ENCODE measurements at regions not wholly inside any gene's neighbourhood (a gene's known extent, or its start where the extent isn't known, plus 50 kb on each side); places are given as distances from the start of the nearest gene placed in this dataset.

GRCh38 chr1:195434566-195435203, 1173.6 kb downstream of the KCNT2 start:
- H3K9me3 ChIP-seq (ENCODE audit: control insufficient read depth in 4 of 4, insufficient read depth in 3 of 4, low read length in 3 of 4) = no peaks in the 10 kb centered on the region
- 85 to 86% methylated on average over 4 of the region's 4 CpGs for WGBS, 2 donors
- ATAC-seq (ENCODE audit: insufficient read depth, low FRiP score) (no peak), DNase-seq (no peak)
- TF ChIP-seq CTCF (IDR thresholded peaks at IDR 0.05; ENCODE audit: control extremely low read depth, extremely low read depth) = no peak
- no peaks in the 10 kb centered on the region for H3K27me3 ChIP-seq (ENCODE audit: control insufficient read depth in 3 of 3, insufficient read depth in 3 of 3, low read length in 2 of 3)
- H3K4me3 ChIP-seq = no peak overlapping the region
- H3K27ac ChIP-seq (ENCODE audit: low read depth in 1 of 2, low read length in 1 of 2) = no peak overlapping the region
- no peaks in the 10 kb centered on the region for H3K4me1 ChIP-seq (ENCODE audit: control insufficient read depth in 5 of 5, insufficient read depth in 5 of 5, low read length in 5 of 5)
- H3K36me3 ChIP-seq (ENCODE audit: control insufficient read depth in 4 of 4, insufficient read depth in 4 of 4, low read length in 4 of 4) = no peaks in the 10 kb centered on the region
- H3K9ac ChIP-seq (ENCODE audit: insufficient read depth in 1 of 2, low read length in 2 of 2) = no peak overlapping the region

- no peaks in the 10 kb centered on the region for H3K4me1 ChIP-seq (ENCODE audit: control insufficient read depth in 5 of 5, insufficient read depth in 5 of 5, low read length in 5 of 5)
- H3K9me3 ChIP-seq (ENCODE audit: control insufficient read depth in 4 of 4, insufficient read depth in 3 of 4, low read length in 3 of 4) = no peaks in the 10 kb centered on the region
- no peak overlapping the region for H3K4me3 ChIP-seq
- WGBS, 2 donors = 92 to 95% methylated on average over 1 of the region's 1 CpG
- no peak overlapping the region for H3K9ac ChIP-seq (ENCODE audit: insufficient read depth in 1 of 2, low read length in 2 of 2)
- TF ChIP-seq CTCF (IDR thresholded peaks at IDR 0.05; ENCODE audit: control extremely low read depth, extremely low read depth) = no peak
- H3K27me3 ChIP-seq (ENCODE audit: control insufficient read depth in 3 of 3, insufficient read depth in 3 of 3, low read length in 2 of 3) = no peaks in the 10 kb centered on the region
- ATAC-seq (ENCODE audit: insufficient read depth, low FRiP score) = no peak
- DNase-seq = no peak
- H3K27ac ChIP-seq (ENCODE audit: low read depth in 1 of 2, low read length in 1 of 2) = no peak overlapping the region
- H3K36me3 ChIP-seq (ENCODE audit: control insufficient read depth in 4 of 4, insufficient read depth in 4 of 4, low read length in 4 of 4) = no peaks in the 10 kb centered on the region
These were observed 1177.4 kb downstream of the KCNT2 start for GRCh38 chr1:195430826-195431225.

GRCh38 chr1:195428927-195429326, 1179.3 kb downstream of the KCNT2 start:
- no peak for ATAC-seq (ENCODE audit: insufficient read depth, low FRiP score)
- Histone ChIP-seq H3K27ac (ENCODE audit: low read depth in 1 of 2, low read length in 1 of 2) (no peak overlapping the region), H3K9ac (ENCODE audit: insufficient read depth in 1 of 2, low read length in 2 of 2) (no peak overlapping the region), H3K9me3 (ENCODE audit: control insufficient read depth in 4 of 4, insufficient read depth in 3 of 4, low read length in 3 of 4) (no peaks in the 10 kb centered on the region), H3K4me3 (no peak overlapping the region), H3K27me3 (ENCODE audit: control insufficient read depth in 3 of 3, insufficient read depth in 3 of 3, low read length in 2 of 3) (no peaks in the 10 kb centered on the region), H3K36me3 (ENCODE audit: control insufficient read depth in 4 of 4, insufficient read depth in 4 of 4, low read length in 4 of 4) (no peaks in the 10 kb centered on the region), H3K4me1 (ENCODE audit: control insufficient read depth in 5 of 5, insufficient read depth in 5 of 5, low read length in 5 of 5) (no peaks in the 10 kb centered on the region)
- 90 to 94% methylated on average over 4 of the region's 4 CpGs for WGBS, 2 donors
- no peak for DNase-seq
- TF ChIP-seq CTCF (IDR thresholded peaks at IDR 0.05; ENCODE audit: control extremely low read depth, extremely low read depth) = no peak

GRCh38 chr1:195415584-195415983, 1192.7 kb downstream of the KCNT2 start:
- H3K27me3 ChIP-seq (ENCODE audit: control insufficient read depth in 3 of 3, insufficient read depth in 3 of 3, low read length in 2 of 3) = no peaks in the 10 kb centered on the region
- 92 to 96% methylated on average over 1 of the region's 1 CpG for WGBS, 2 donors

More at GRCh38 chr1:195415584-195415983, 1192.7 kb downstream of the KCNT2 start:
- ATAC-seq (ENCODE audit: insufficient read depth, low FRiP score) (no peak), DNase-seq (no peak)
- Histone ChIP-seq H3K9ac (ENCODE audit: insufficient read depth in 1 of 2, low read length in 2 of 2) (no peak overlapping the region), H3K9me3 (ENCODE audit: control insufficient read depth in 4 of 4, insufficient read depth in 3 of 4, low read length in 3 of 4) (no peaks in the 10 kb centered on the region), H3K36me3 (ENCODE audit: control insufficient read depth in 4 of 4, insufficient read depth in 4 of 4, low read length in 4 of 4) (no peaks in the 10 kb centered on the region), H3K4me3 (no peak overlapping the region), H3K27ac (ENCODE audit: low read depth in 1 of 2, low read length in 1 of 2) (no peak overlapping the region), H3K4me1 (ENCODE audit: control insufficient read depth in 5 of 5, insufficient read depth in 5 of 5, low read length in 5 of 5) (no peaks in the 10 kb centered on the region)
- no peak for TF ChIP-seq CTCF (IDR thresholded peaks at IDR 0.05; ENCODE audit: control extremely low read depth, extremely low read depth)

Data from lung (tissue), 11 donors.